Right lobe of liver (tissue), 1 donor: ENCODE measurements at regions not wholly inside any gene's neighbourhood (a gene's known extent, or its start where the extent isn't known, plus 50 kb on each side); places are given as distances from the start of the nearest gene placed in this dataset.

ENCODE experiments used
- small RNA-seq, 2 experiments: library from RNA; depleted of rRNA; stranded (forward); fragments of <200 nt; gene quantifications; one replicate each; pipeline ENCODE3, GENCODE V24; 2016

Small RNAs in the stretch of these regions (small RNA-seq; reads per million reads assigned to genes)
- gene AP000532.1 (0 reads per million in 2 experiments), gene AP000533.3 (0 reads per million in 2 experiments)
